ENCODE measurements at regions not wholly inside any gene's neighbourhood (a gene's known extent, or its start where the extent isn't known, plus 50 kb on each side); places are given as distances from the start of the nearest gene placed in this dataset.

- Histone ChIP-seq H3K27me3 (ENCODE audit: control insufficient read depth, insufficient read depth, low read length) (no peaks in the 10 kb centered on the region), H3K4me3 (ENCODE audit: low read length) (no peak overlapping the region), H3K4me1 (ENCODE audit: control insufficient read depth, low read depth, low read length) (no peaks in the 10 kb centered on the region), H3K36me3 (ENCODE audit: control insufficient read depth, low read depth, low read length) (no peaks in the 10 kb centered on the region), H3K9ac (ENCODE audit: low read length) (no peak overlapping the region), H3K27ac (ENCODE audit: low read length) (no peak overlapping the region), H3K9me3 (ENCODE audit: control insufficient read depth, low read depth, low read length) (no peaks in the 10 kb centered on the region)
Observed at GRCh38 chr2:139617747-139618146, 837.6 kb upstream of the NXPH2 start.

GRCh38 chr2:139613264-139613663 is 833.1 kb upstream of the NXPH2 start:
- no peaks in the 10 kb centered on the region for H3K36me3 ChIP-seq (ENCODE audit: control insufficient read depth, low read depth, low read length)
- H3K9ac ChIP-seq (ENCODE audit: low read length) = no peak overlapping the region
- no peak overlapping the region for H3K4me3 ChIP-seq (ENCODE audit: low read length)
- no peaks in the 10 kb centered on the region for H3K9me3 ChIP-seq (ENCODE audit: control insufficient read depth, low read depth, low read length)
- no peaks in the 10 kb centered on the region for H3K4me1 ChIP-seq (ENCODE audit: control insufficient read depth, low read depth, low read length)
- H3K27me3 ChIP-seq (ENCODE audit: control insufficient read depth, insufficient read depth, low read length) = no peaks in the 10 kb centered on the region
- no peak overlapping the region for H3K27ac ChIP-seq (ENCODE audit: low read length)

- no peaks in the 10 kb centered on the region for H3K4me1 ChIP-seq (ENCODE audit: control insufficient read depth, low read depth, low read length)
- no peak overlapping the region for H3K9ac ChIP-seq (ENCODE audit: low read length)
- H3K27ac ChIP-seq (ENCODE audit: low read length) = no peak overlapping the region
- no peaks in the 10 kb centered on the region for H3K27me3 ChIP-seq (ENCODE audit: control insufficient read depth, insufficient read depth, low read length)
- H3K9me3 ChIP-seq (ENCODE audit: control insufficient read depth, low read depth, low read length) = no peaks in the 10 kb centered on the region
- H3K4me3 ChIP-seq (ENCODE audit: low read length) = no peak overlapping the region
- H3K36me3 ChIP-seq (ENCODE audit: control insufficient read depth, low read depth, low read length) = no peaks in the 10 kb centered on the region
Observed at GRCh38 chr2:139610512-139610911, 830.3 kb upstream of the NXPH2 start.

- Histone ChIP-seq H3K27ac (ENCODE audit: low read length) (no peak overlapping the region), H3K4me1 (ENCODE audit: control insufficient read depth, low read depth, low read length) (no peaks in the 10 kb centered on the region), H3K4me3 (ENCODE audit: low read length) (no peak overlapping the region)
Observed at GRCh38 chr2:139609109-139609508, 828.9 kb upstream of the NXPH2 start.

DNA sequence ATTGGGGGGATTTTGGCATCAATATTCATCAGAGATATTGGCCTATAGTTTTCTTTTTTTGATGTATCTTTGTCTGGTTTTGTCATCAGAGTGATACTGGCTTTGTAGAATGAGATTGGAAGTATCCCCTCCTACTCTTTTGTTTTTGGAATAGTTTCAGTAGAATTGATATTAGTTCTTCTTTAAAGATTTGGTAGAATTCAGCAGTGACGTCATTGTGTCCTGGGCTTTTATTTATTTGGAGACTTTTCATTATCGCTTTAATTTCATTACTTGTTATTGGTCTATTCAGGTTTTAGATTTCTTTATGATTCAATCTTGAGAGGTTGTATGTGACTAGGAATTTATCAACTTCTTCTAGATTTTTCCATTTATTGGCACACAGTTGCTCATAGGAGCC is 825.5 kb upstream of the NXPH2 start:
- Histone ChIP-seq H3K27me3 (ENCODE audit: control insufficient read depth, insufficient read depth, low read length) (no peaks in the 10 kb centered on the region), H3K4me1 (ENCODE audit: control insufficient read depth, low read depth, low read length) (no peaks in the 10 kb centered on the region), H3K36me3 (ENCODE audit: control insufficient read depth, low read depth, low read length) (no peaks in the 10 kb centered on the region), H3K27ac (ENCODE audit: low read length) (no peak overlapping the region), H3K4me3 (ENCODE audit: low read length) (no peak overlapping the region), H3K9ac (ENCODE audit: low read length) (no peak overlapping the region), H3K9me3 (ENCODE audit: control insufficient read depth, low read depth, low read length) (no peaks in the 10 kb centered on the region)

More at GRCh38 chr2:139609109-139609508, 828.9 kb upstream of the NXPH2 start:
- Histone ChIP-seq H3K9me3 (ENCODE audit: control insufficient read depth, low read depth, low read length) (no peaks in the 10 kb centered on the region), H3K27me3 (ENCODE audit: control insufficient read depth, insufficient read depth, low read length) (no peaks in the 10 kb centered on the region), H3K36me3 (ENCODE audit: control insufficient read depth, low read depth, low read length) (no peaks in the 10 kb centered on the region), H3K9ac (ENCODE audit: low read length) (no peak overlapping the region)

- no peak overlapping the region for H3K4me3 ChIP-seq (ENCODE audit: low read length)
- H3K27me3 ChIP-seq (ENCODE audit: control insufficient read depth, insufficient read depth, low read length) = no peaks in the 10 kb centered on the region
- no peaks in the 10 kb centered on the region for H3K9me3 ChIP-seq (ENCODE audit: control insufficient read depth, low read depth, low read length)
- no peaks in the 10 kb centered on the region for H3K4me1 ChIP-seq (ENCODE audit: control insufficient read depth, low read depth, low read length)
- H3K27ac ChIP-seq (ENCODE audit: low read length) = no peak overlapping the region
- H3K9ac ChIP-seq (ENCODE audit: low read length) = no peak overlapping the region
- H3K36me3 ChIP-seq (ENCODE audit: control insufficient read depth, low read depth, low read length) = no peaks in the 10 kb centered on the region
Observed at GRCh38 chr2:139600166-139600565, 820.0 kb upstream of the NXPH2 start.

DNA sequence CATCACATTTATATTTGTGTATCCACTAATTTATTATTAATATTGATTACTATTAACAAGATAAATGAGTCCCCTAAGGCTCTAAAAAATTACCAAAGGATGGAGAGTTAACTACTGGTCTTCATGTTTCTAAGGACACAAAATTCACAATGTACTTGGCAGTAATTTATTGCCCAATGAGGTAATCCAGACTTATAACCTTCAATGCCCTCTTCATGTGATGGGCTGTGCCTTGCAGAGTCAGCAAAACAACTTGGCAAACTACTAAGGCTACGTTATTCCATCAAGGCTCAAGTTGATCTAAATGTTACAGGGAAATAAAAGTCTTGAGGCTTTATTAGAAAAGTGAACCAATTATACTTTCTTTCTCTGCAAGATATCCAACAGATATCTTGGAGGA is 804.9 kb upstream of the NXPH2 start:
- peaks cover 3% of the 10 kb centered on the region for H3K9me3 ChIP-seq (ENCODE audit: control insufficient read depth, low read depth, low read length)
- H3K36me3 ChIP-seq (ENCODE audit: control insufficient read depth, low read depth, low read length) = no peaks in the 10 kb centered on the region

DNA sequence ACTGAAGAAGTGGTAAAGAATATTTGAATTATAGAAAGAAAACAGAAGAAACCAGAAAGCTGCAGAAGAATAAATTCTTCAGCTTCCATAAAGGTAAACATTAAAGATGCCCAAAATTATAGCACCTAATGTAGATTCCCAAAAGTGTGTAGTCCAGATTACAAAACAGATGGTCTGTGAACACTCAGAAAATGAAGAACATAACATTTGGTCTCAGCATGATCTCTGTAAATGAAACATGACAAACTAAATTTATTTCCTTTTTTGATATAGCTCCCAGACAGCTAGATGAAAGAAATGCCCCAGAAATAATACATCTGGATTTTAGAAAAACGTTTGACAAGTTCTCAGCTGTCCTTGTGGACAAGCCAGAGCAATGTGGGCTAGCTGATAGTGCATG is 794.2 kb upstream of the NXPH2 start:
- no peaks in the 10 kb centered on the region for H3K4me1 ChIP-seq (ENCODE audit: control insufficient read depth, low read depth, low read length)
- no peak overlapping the region for H3K9ac ChIP-seq (ENCODE audit: low read length)
- no peak overlapping the region for H3K27ac ChIP-seq (ENCODE audit: low read length)
- H3K27me3 ChIP-seq (ENCODE audit: control insufficient read depth, insufficient read depth, low read length) = no peaks in the 10 kb centered on the region
- no peak overlapping the region for H3K4me3 ChIP-seq (ENCODE audit: low read length)
- H3K36me3 ChIP-seq (ENCODE audit: control insufficient read depth, low read depth, low read length) = no peaks in the 10 kb centered on the region
- no peaks in the 10 kb centered on the region for H3K9me3 ChIP-seq (ENCODE audit: control insufficient read depth, low read depth, low read length)

More for the DNA sequence above, 804.9 kb upstream of the NXPH2 start:
- H3K4me3 ChIP-seq (ENCODE audit: low read length) = no peak overlapping the region
- no peaks in the 10 kb centered on the region for H3K27me3 ChIP-seq (ENCODE audit: control insufficient read depth, insufficient read depth, low read length)
- no peak overlapping the region for H3K9ac ChIP-seq (ENCODE audit: low read length)
- H3K27ac ChIP-seq (ENCODE audit: low read length) = no peak overlapping the region
- peaks cover 3% of the 10 kb centered on the region for H3K4me1 ChIP-seq (ENCODE audit: control insufficient read depth, low read depth, low read length)

DNA sequence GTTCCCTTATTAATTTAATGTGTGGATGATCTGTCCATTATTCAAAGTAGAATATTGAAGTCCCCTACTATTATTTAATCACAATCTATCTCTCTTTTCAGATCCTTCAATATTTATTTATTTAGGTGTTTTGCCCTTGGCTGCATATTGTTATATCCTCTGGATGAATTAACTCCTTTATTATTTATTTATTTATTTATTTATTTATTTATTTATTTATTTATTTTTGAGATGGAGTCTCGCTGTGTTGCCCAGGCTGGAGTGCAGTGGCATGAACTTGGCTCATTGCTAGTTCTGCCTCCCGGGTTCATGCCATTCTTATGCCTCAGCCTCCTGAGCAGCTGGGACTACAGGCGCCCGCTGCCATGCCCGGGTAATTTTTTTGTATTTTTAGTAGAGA is 776.6 kb upstream of the NXPH2 start:
- Histone ChIP-seq H3K4me3 (ENCODE audit: low read length) (no peak overlapping the region), H3K9me3 (ENCODE audit: control insufficient read depth, low read depth, low read length) (no peaks in the 10 kb centered on the region), H3K9ac (ENCODE audit: low read length) (no peak overlapping the region), H3K36me3 (ENCODE audit: control insufficient read depth, low read depth, low read length) (no peaks in the 10 kb centered on the region), H3K27me3 (ENCODE audit: control insufficient read depth, insufficient read depth, low read length) (no peaks in the 10 kb centered on the region), H3K4me1 (ENCODE audit: control insufficient read depth, low read depth, low read length) (no peaks in the 10 kb centered on the region), H3K27ac (ENCODE audit: low read length) (no peak overlapping the region)

- Histone ChIP-seq H3K9ac (ENCODE audit: low read length) (no peak overlapping the region), H3K4me3 (ENCODE audit: low read length) (no peak overlapping the region), H3K9me3 (ENCODE audit: control insufficient read depth, low read depth, low read length) (no peaks in the 10 kb centered on the region), H3K27ac (ENCODE audit: low read length) (no peak overlapping the region), H3K4me1 (ENCODE audit: control insufficient read depth, low read depth, low read length) (no peaks in the 10 kb centered on the region), H3K36me3 (ENCODE audit: control insufficient read depth, low read depth, low read length) (no peaks in the 10 kb centered on the region), H3K27me3 (ENCODE audit: control insufficient read depth, insufficient read depth, low read length) (no peaks in the 10 kb centered on the region)
Observed at GRCh38 chr2:139550873-139551272, 770.7 kb upstream of the NXPH2 start.

- no peak overlapping the region for H3K4me3 ChIP-seq (ENCODE audit: low read length)
- H3K9ac ChIP-seq (ENCODE audit: low read length) = no peak overlapping the region
- no peaks in the 10 kb centered on the region for H3K9me3 ChIP-seq (ENCODE audit: control insufficient read depth, low read depth, low read length)
- no peaks in the 10 kb centered on the region for H3K4me1 ChIP-seq (ENCODE audit: control insufficient read depth, low read depth, low read length)
- no peaks in the 10 kb centered on the region for H3K27me3 ChIP-seq (ENCODE audit: control insufficient read depth, insufficient read depth, low read length)
- no peak overlapping the region for H3K27ac ChIP-seq (ENCODE audit: low read length)
- H3K36me3 ChIP-seq (ENCODE audit: control insufficient read depth, low read depth, low read length) = no peaks in the 10 kb centered on the region
Observed at GRCh38 chr2:139550341-139550740, 770.2 kb upstream of the NXPH2 start.

GRCh38 chr2:139544186-139544851 is 764.1 kb upstream of the NXPH2 start:
- H3K9me3 ChIP-seq (ENCODE audit: control insufficient read depth, low read depth, low read length) = no peaks in the 10 kb centered on the region
- no peaks in the 10 kb centered on the region for H3K36me3 ChIP-seq (ENCODE audit: control insufficient read depth, low read depth, low read length)
- no peak overlapping the region for H3K4me3 ChIP-seq (ENCODE audit: low read length)
- no peak overlapping the region for H3K9ac ChIP-seq (ENCODE audit: low read length)
- peak overlapping the region; percentile 1 for H3K27ac ChIP-seq (ENCODE audit: low read length)
- H3K27me3 ChIP-seq (ENCODE audit: control insufficient read depth, insufficient read depth, low read length) = no peaks in the 10 kb centered on the region
- peaks cover 13% of the 10 kb centered on the region for H3K4me1 ChIP-seq (ENCODE audit: control insufficient read depth, low read depth, low read length)
